OCI-LY1 (cell line): ENCODE measurements at regions not wholly inside any gene's neighbourhood (a gene's known extent, or its start where the extent isn't known, plus 50 kb on each side); places are given as distances from the start of the nearest gene placed in this dataset.

Experiments used
- H2AFZ ChIP-seq: fragments of 200-600 bp; sonication (generic), shearing (Covaris generic); 2 replicates; pipeline ENCODE4 v1.6.0; 2014; ENCODE audit warnings: antibody characterized with exemption, mild to moderate bottlenecking, low read length
- H3F3A ChIP-seq: fragments of 200-600 bp; sonication (generic), shearing (Covaris generic); 2 replicates; pipeline ENCODE4 v1.6.0; 2014; ENCODE audit warnings: mild to moderate bottlenecking, antibody characterized with exemption, low read length, moderate library complexity; ENCODE audit not compliant: insufficient read depth
- H3K27ac ChIP-seq: fragments of 200-600 bp; sonication (generic); 2 replicates; pipeline ENCODE4 v1.5.1; 2014; ENCODE audit warnings: low read length, mixed run types, mild to moderate bottlenecking, low read depth; ENCODE audit not compliant: poor library complexity, severe bottlenecking
- H3K27me3 ChIP-seq: fragments of 200-600 bp; sonication (generic); 2 replicates; pipeline ENCODE4 v1.6.0; 2014; ENCODE audit warnings: antibody characterized with exemption, mild to moderate bottlenecking, low read length, moderate library complexity; ENCODE audit not compliant: insufficient read depth
- H3K36me3 ChIP-seq: fragments of 200-600 bp; sonication (generic); 2 replicates; pipeline ENCODE4 v1.6.1; 2014; ENCODE audit warnings: mild to moderate bottlenecking, antibody characterized with exemption, low read length, moderate library complexity, mixed read lengths; ENCODE audit not compliant: insufficient read depth
- H3K4me1 ChIP-seq: fragments of 200-600 bp; sonication (generic); 2 replicates; pipeline ENCODE4 v1.5.1; 2014; ENCODE audit warnings: mild to moderate bottlenecking, low read length, moderate library complexity; ENCODE audit not compliant: insufficient read depth, severe bottlenecking
- H3K4me2 ChIP-seq: fragments of 200-600 bp; sonication (generic), shearing (Covaris generic); 2 replicates; pipeline ENCODE4 v1.6.1; 2014; ENCODE audit warnings: low read length
- H3K4me3 ChIP-seq: fragments of 200-600 bp; sonication (generic); 2 replicates; pipeline ENCODE4 v1.5.1; 2014; ENCODE audit warnings: low read length, low read depth, mild to moderate bottlenecking, mixed read lengths; ENCODE audit not compliant: poor library complexity, severe bottlenecking
- H3K79me2 ChIP-seq: fragments of 200-600 bp; shearing (Covaris generic); 2 replicates; pipeline ENCODE4 v1.6.1; 2016; ENCODE audit warnings: mixed run types, low read length, mixed read lengths; ENCODE audit not compliant: insufficient read depth
- H3K9ac ChIP-seq: fragments of 200-600 bp; sonication (generic), shearing (Covaris generic); 2 replicates; pipeline ENCODE4 v1.6.1; 2014; ENCODE audit warnings: mild to moderate bottlenecking, low read length, mixed read lengths
- H3K9me2 ChIP-seq: fragments of 200-600 bp; sonication (generic), shearing (Covaris generic); 2 replicates; pipeline ENCODE4 v1.6.1; 2014; ENCODE audit warnings: low read depth, mild to moderate bottlenecking, low read length, mixed read lengths
- H3K9me3 ChIP-seq: fragments of 200-600 bp; shearing (Covaris generic); 2 replicates; pipeline ENCODE4 v1.6.1; 2014; ENCODE audit warnings: low read length, mixed read lengths
- H4K20me1 ChIP-seq: fragments of 200-600 bp; sonication (generic), shearing (Covaris generic); 2 replicates; pipeline ENCODE4 v1.6.0; 2016; ENCODE audit warnings: mild to moderate bottlenecking, low read length; ENCODE audit not compliant: insufficient read depth
- EZH2 ChIP-seq: fragments of 200-600 bp; sonication (generic), shearing (Covaris generic); IDR thresholded peaks from 2 replicates; pipeline ENCODE4 v1.8.0; 2017; ENCODE audit warnings: borderline replicate concordance, mixed run types, mild to moderate bottlenecking, antibody characterized with exemption, low read length, moderate library complexity, mixed read lengths
- TF ChIP-seq, protein P1 (sequence below): fragments of 200-600 bp; sonication (generic), shearing (Covaris generic); IDR thresholded peaks from 2 replicates; pipeline ENCODE4 v1.5.1; 2017; ENCODE audit warnings: mild to moderate bottlenecking, antibody characterized with exemption, low read length, moderate library complexity, mixed read lengths

DNA sequence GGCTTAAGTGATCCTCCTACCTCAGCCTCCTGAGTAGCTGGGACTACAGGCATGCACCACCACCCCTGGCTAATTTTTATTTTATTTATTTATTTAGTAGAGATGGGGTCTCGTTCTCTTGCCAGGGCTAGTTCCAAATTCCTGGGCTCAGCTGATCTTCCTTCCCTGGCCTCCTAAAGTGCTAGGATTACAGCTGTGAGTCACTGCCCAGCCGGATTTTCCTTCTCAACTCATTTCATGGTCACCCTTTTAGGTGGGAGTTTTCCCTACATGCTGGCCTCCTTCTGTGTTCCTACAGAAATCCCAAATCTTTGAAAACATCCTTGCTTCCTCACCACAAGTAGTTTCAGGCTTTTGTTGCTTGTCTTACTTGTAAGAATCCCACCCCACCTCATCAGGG, 102.1 kb upstream of the SIAH1 start:
- no peaks in the 10 kb centered on the region for H3K9me2 ChIP-seq
- H3K79me2 ChIP-seq = no peaks in the 10 kb centered on the region
- TF ChIP-seq, protein P1, sequence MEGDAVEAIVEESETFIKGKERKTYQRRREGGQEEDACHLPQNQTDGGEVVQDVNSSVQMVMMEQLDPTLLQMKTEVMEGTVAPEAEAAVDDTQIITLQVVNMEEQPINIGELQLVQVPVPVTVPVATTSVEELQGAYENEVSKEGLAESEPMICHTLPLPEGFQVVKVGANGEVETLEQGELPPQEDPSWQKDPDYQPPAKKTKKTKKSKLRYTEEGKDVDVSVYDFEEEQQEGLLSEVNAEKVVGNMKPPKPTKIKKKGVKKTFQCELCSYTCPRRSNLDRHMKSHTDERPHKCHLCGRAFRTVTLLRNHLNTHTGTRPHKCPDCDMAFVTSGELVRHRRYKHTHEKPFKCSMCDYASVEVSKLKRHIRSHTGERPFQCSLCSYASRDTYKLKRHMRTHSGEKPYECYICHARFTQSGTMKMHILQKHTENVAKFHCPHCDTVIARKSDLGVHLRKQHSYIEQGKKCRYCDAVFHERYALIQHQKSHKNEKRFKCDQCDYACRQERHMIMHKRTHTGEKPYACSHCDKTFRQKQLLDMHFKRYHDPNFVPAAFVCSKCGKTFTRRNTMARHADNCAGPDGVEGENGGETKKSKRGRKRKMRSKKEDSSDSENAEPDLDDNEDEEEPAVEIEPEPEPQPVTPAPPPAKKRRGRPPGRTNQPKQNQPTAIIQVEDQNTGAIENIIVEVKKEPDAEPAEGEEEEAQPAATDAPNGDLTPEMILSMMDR = no peak
- no peak for TF ChIP-seq EZH2
- H3K27me3 ChIP-seq = no peaks in the 10 kb centered on the region
- H3K4me3 ChIP-seq = no peak overlapping the region
- no peaks in the 10 kb centered on the region for H4K20me1 ChIP-seq
- no peaks in the 10 kb centered on the region for H3F3A ChIP-seq
- no peaks in the 10 kb centered on the region for H3K9me3 ChIP-seq
- H3K4me1 ChIP-seq = no peaks in the 10 kb centered on the region
- no peak overlapping the region for H3K4me2 ChIP-seq
- H3K27ac ChIP-seq = no peak overlapping the region
- H3K9ac ChIP-seq = no peak overlapping the region
- H2AFZ ChIP-seq = no peak overlapping the region
- no peaks in the 10 kb centered on the region for H3K36me3 ChIP-seq

DNA sequence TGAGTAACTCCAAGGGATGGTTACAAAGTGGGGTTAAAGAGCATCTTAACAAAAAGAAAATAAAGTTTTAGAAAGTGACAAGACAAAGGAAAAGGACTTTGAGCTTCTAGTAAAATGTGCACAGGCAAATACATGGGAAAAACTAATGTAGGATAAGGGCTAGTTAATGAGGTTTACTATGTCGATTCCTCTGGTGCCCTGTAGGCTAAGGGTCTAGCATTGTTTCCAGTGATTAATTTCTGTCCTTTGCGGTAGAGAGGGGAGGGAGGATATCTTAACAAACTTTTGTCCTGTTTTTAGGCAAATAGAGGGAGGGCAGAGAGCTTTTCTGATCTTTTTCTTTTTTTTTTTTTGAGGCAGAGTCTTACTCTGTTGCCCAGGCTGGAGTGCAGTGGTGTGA, 96.6 kb upstream of the SIAH1 start:
- Histone ChIP-seq H3K9me3 (no peaks in the 10 kb centered on the region), H3K9me2 (no peaks in the 10 kb centered on the region), H3K79me2 (no peaks in the 10 kb centered on the region), H3K27me3 (no peaks in the 10 kb centered on the region), H4K20me1 (no peaks in the 10 kb centered on the region), H3K4me2 (no peak overlapping the region), H3K9ac (no peak overlapping the region), H3F3A (no peaks in the 10 kb centered on the region), H3K36me3 (no peaks in the 10 kb centered on the region), H3K27ac (no peak overlapping the region), H3K4me3 (no peak overlapping the region), H3K4me1 (no peaks in the 10 kb centered on the region), H2AFZ (no peak overlapping the region)
- no peak for TF ChIP-seq EZH2
- TF ChIP-seq, protein P1 = no peak

DNA sequence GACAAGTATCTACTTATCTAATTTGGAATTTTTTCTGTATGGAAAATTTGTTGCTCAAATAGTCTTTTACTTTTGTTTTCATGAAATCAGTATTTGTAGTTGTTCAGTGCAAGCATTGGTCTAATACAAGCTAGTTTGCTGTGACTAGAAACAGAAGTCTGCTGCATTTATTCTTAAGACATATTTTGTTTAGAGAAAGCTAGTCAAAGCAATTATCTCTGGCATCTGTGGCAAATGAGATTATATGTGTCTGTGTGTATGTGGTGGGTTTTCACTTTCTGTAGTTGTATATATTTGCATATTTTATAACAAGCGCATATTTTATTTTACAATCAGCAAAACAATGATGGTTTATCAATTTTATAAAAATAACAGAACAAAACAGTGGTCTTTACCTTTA, 96.0 kb upstream of the SIAH1 start:
- no peak overlapping the region for H3K4me3 ChIP-seq
- TF ChIP-seq, protein P1 = no peak
- TF ChIP-seq EZH2 = no peak
- no peaks in the 10 kb centered on the region for H3K27me3 ChIP-seq
- H3K4me1 ChIP-seq = no peaks in the 10 kb centered on the region
- H3K4me2 ChIP-seq = no peak overlapping the region
- H3K9me3 ChIP-seq = no peaks in the 10 kb centered on the region
- no peaks in the 10 kb centered on the region for H4K20me1 ChIP-seq
- no peaks in the 10 kb centered on the region for H3K79me2 ChIP-seq
- H3F3A ChIP-seq = no peaks in the 10 kb centered on the region
- no peaks in the 10 kb centered on the region for H3K36me3 ChIP-seq
- no peaks in the 10 kb centered on the region for H3K9me2 ChIP-seq
- no peak overlapping the region for H3K27ac ChIP-seq
- no peak overlapping the region for H2AFZ ChIP-seq
- no peak overlapping the region for H3K9ac ChIP-seq
